HepG2 (cell line): ENCODE measurements at regions not wholly inside any gene's neighbourhood (a gene's known extent, or its start where the extent isn't known, plus 50 kb on each side); places are given as distances from the start of the nearest gene placed in this dataset.

Experiments
- ATAC-seq: fragments of 200-7000 bp; cut with Tn5 transposase; 3 replicates; pipeline ENCODE4 v1.9.1; 2020; ENCODE audit warnings: mild to moderate bottlenecking, moderate library complexity
- BruUV-seq: library from RNA; stranded (reverse); fragments of 400-500 nt; replicated peaks from 2 replicates; lab custom pipeline; 2021; lab: Mats Ljungman, UMichigan
- CTCF ChIA-PET: fragments of 300-600 bp; formaldehyde crosslinking; extraction: SDS; loops from one replicate; lab custom pipeline; 2021; ENCODE audit warnings: low total read pairs, inconsistent platforms, low intra/inter-chr PET ratio; lab: Yijun Ruan, JAX
- POLR2A ChIA-PET: fragments of 350-600 bp; sonication (Branson Sonifier 250); formaldehyde crosslinking; loops from one replicate; lab custom pipeline; 2020; ENCODE audit warnings: antibody characterized with exemption, inconsistent platforms; lab: Yijun Ruan, JAX
- DNase-seq: peaks from one replicate; pipeline ENCODE4 v3.0.0-alpha.2; 2015; ENCODE audit warnings: low spot score
- FAIRE-seq: peaks from 3 replicates; lab custom pipeline; 2011; peaks lifted over from hg19 to GRCh38; lab: Jason Lieb, UNC
- H2AFZ ChIP-seq: one replicate; pipeline ENCODE4 v1.6.1; 2011; ENCODE audit warnings: low read length, inconsistent platforms
- H3K27ac ChIP-seq: fragments of 300-600 bp; 3 replicates; pipeline ENCODE4 v1.8.0; 2011; ENCODE audit warnings: mixed run types, mild to moderate bottlenecking, mixed read lengths, low read length, inconsistent platforms; ENCODE audit not compliant: insufficient read depth; ENCODE audit errors: extremely low read length
- H3K27me3 ChIP-seq, 2 experiments: fragments of 200-600 bp in 1 of 2; 2 replicates in 1 of 2; 3 replicates in 1 of 2; pipeline versions ENCODE4 v1.6.0 to v1.8.0; 2011; ENCODE audit warnings: low read length in 2 of 2, mild to moderate bottlenecking in 2 of 2, moderate library complexity in 2 of 2, inconsistent platforms in 1 of 2; ENCODE audit not compliant: insufficient read depth in 2 of 2, control insufficient read depth in 1 of 2
- H3K36me3 ChIP-seq, 2 experiments: fragments of 200-600 bp in 1 of 2; replicated peaks in 1 of 2; 2 replicates in 1 of 2; 3 replicates in 1 of 2; pipeline versions ENCODE4 v1.5.1 to v1.8.0; 2011; ENCODE audit warnings: low read length in 2 of 2, inconsistent platforms in 1 of 2; ENCODE audit not compliant: insufficient read depth in 2 of 2, control insufficient read depth in 1 of 2
- H3K4me1 ChIP-seq: 2 replicates; pipeline ENCODE4 v1.5.1; 2012; ENCODE audit warnings: low read length, inconsistent platforms; ENCODE audit not compliant: insufficient read depth
- H3K4me2 ChIP-seq: 2 replicates; pipeline ENCODE4 v1.6.0; 2011; ENCODE audit warnings: low read depth, low read length, inconsistent platforms
- H3K4me3 ChIP-seq, 3 experiments: fragments of 200-600 bp in 1 of 3; sonication (generic), shearing (Covaris generic) in 1 of 3; replicated peaks in 1 of 3; 2 replicates each; pipeline ENCODE4 v1.5.1; 2011 to 2016; ENCODE audit warnings: low read length in 3 of 3, inconsistent platforms in 2 of 3, low read depth in 2 of 3, mild to moderate bottlenecking in 2 of 3, control low read depth in 1 of 3, mixed read lengths in 1 of 3; ENCODE audit not compliant: insufficient read depth in 1 of 3
- H3K79me2 ChIP-seq: one replicate; pipeline ENCODE4 v1.6.1; 2011; ENCODE audit warnings: low read length, inconsistent platforms; ENCODE audit not compliant: insufficient read depth
- H3K9ac ChIP-seq: 2 replicates; pipeline ENCODE4 v1.6.0; 2011; ENCODE audit warnings: mild to moderate bottlenecking, low read depth, low read length, inconsistent platforms; ENCODE audit not compliant: insufficient read depth
- H3K9me3 ChIP-seq: 2 replicates; pipeline ENCODE4 v1.5.1; 2012; ENCODE audit warnings: mild to moderate bottlenecking, low read length
- H4K20me1 ChIP-seq: 2 replicates; pipeline ENCODE4 v1.6.0; 2011; ENCODE audit warnings: inconsistent platforms, mild to moderate bottlenecking, low read length, moderate library complexity; ENCODE audit not compliant: insufficient read depth
- CBFB ChIP-seq: sonication (generic); formaldehyde crosslinking; IDR thresholded peaks from 2 replicates; pipeline ENCODE4 v1.4.0; 2020; ENCODE audit warnings: missing genetic modification reagents
- ELF3 ChIP-seq: IDR thresholded peaks from 2 replicates; pipeline ENCODE4 v1.6.1; 2016; ENCODE audit warnings: missing genetic modification reagents, missing compliant biosample characterization
- FOSL2 ChIP-seq: sonication (generic); formaldehyde crosslinking; IDR thresholded peaks from 2 replicates; pipeline ENCODE4 v1.4.0; 2020; ENCODE audit warnings: missing genetic modification reagents
- JUN ChIP-seq: sonication (generic); formaldehyde crosslinking; IDR thresholded peaks from 2 replicates; pipeline ENCODE4 v1.4.0; 2020; ENCODE audit warnings: mild to moderate bottlenecking, missing genetic modification reagents
- MIER2 ChIP-seq: IDR thresholded peaks from 2 replicates; pipeline ENCODE4 v1.6.1; 2016; ENCODE audit warnings: missing biosample characterization, missing genetic modification reagents
- NFYC ChIP-seq: IDR thresholded peaks from 2 replicates; pipeline ENCODE4 v1.6.1; 2016; ENCODE audit warnings: missing genetic modification reagents, missing compliant biosample characterization
- PHB2 ChIP-seq: fragments of 450-650 bp; IDR thresholded peaks from 2 replicates; pipeline ENCODE4 v1.6.1; 2018; ENCODE audit not compliant: partially characterized antibody
- SMAD3 ChIP-seq: sonication (generic); formaldehyde crosslinking; IDR thresholded peaks from 2 replicates; pipeline ENCODE4 v1.4.0; 2020; ENCODE audit warnings: missing genetic modification reagents
- SMARCE1 ChIP-seq: fragments of 450-650 bp; IDR thresholded peaks from 2 replicates; pipeline ENCODE4 v1.6.1; 2017; ENCODE audit warnings: borderline replicate concordance
- ZFP90 ChIP-seq: sonication (generic); formaldehyde crosslinking; IDR thresholded peaks from 2 replicates; pipeline ENCODE4 v1.8.0; 2022; ENCODE audit warnings: missing genetic modification reagents, mild to moderate bottlenecking, inconsistent platforms, borderline replicate concordance
- ZFY ChIP-seq: sonication (generic); formaldehyde crosslinking; IDR thresholded peaks from 2 replicates; pipeline ENCODE4 v1.4.0; 2020; ENCODE audit warnings: missing genetic modification reagents
- ZNF256 ChIP-seq: sonication (generic); formaldehyde crosslinking; conservative IDR thresholded peaks from 2 replicates; pipeline ENCODE4 v1.4.0; 2020; ENCODE audit warnings: missing genetic modification reagents
- ZNF263 ChIP-seq: sonication (generic); formaldehyde crosslinking; IDR thresholded peaks from 2 replicates; pipeline ENCODE4 v1.4.0; 2020; ENCODE audit warnings: missing genetic modification reagents
- ZNF337 ChIP-seq: sonication (generic); formaldehyde crosslinking; IDR thresholded peaks from 2 replicates; pipeline ENCODE4 v1.5.1; 2020; ENCODE audit warnings: missing genetic modification reagents, low read depth, mild to moderate bottlenecking, borderline replicate concordance
- ZNF660 ChIP-seq: sonication (generic); formaldehyde crosslinking; IDR thresholded peaks from 2 replicates; pipeline ENCODE4 v1.5.1; 2020; ENCODE audit warnings: mild to moderate bottlenecking, low read depth, missing genetic modification reagents, borderline replicate concordance
- ZNF776 ChIP-seq: sonication (generic); formaldehyde crosslinking; IDR thresholded peaks from 2 replicates; pipeline ENCODE4 v1.4.0; 2020; ENCODE audit warnings: mild to moderate bottlenecking, missing genetic modification reagents
- WGBS: methylation state at CpG from one replicate; pipeline ENCODE4 v1.1.6; 2017; ENCODE audit warnings: low lambda C conversion rate; 5-methylcytosine and 5-hydroxymethylcytosine counted together
- in situ Hi-C: cut with HindIII; loops from 2 replicates; pipeline ENCODE4 v1.10.0; 2017; ENCODE audit warnings: low pct_unique_long_range_greater_than_20kb; ENCODE audit not compliant: extremely low pct_ligation_motif_present
- intact Hi-C: fragments of 100-400 bp; cut with micrococcal nuclease; formaldehyde crosslinking; loops from one replicate; pipeline ENCODE4 v1.10.0; 2022; ENCODE audit not compliant: unreplicated experiment
- TF ChIP-seq, protein P1 (sequence below): sonication (generic); formaldehyde crosslinking; IDR thresholded peaks from 2 replicates; pipeline ENCODE4 v1.5.1; 2020; ENCODE audit warnings: mild to moderate bottlenecking, missing genetic modification reagents, borderline replicate concordance
- TF ChIP-seq, protein P2 (sequence below): IDR thresholded peaks from 2 replicates; pipeline ENCODE4 v1.6.1; 2016
- TF ChIP-seq, protein P3 (sequence below): sonication (generic); formaldehyde crosslinking; IDR thresholded peaks from 2 replicates; pipeline ENCODE4 v1.5.0; 2020; ENCODE audit warnings: mild to moderate bottlenecking, missing genetic modification reagents
- TF ChIP-seq, protein P4 (sequence below), 2 experiments: sonication (generic) in 1 of 2; formaldehyde crosslinking in 1 of 2; IDR thresholded peaks; 2 replicates each; pipeline versions ENCODE4 v1.4.0 to v1.6.1; 2018 to 2020; ENCODE audit warnings: missing genetic modification reagents in 2 of 2, borderline replicate concordance in 1 of 2, low read depth in 1 of 2, mild to moderate bottlenecking in 1 of 2, missing biosample characterization in 1 of 2
- TF ChIP-seq, protein P5 (sequence below): IDR thresholded peaks from 2 replicates; pipeline ENCODE4 v1.6.1; 2016; ENCODE audit warnings: missing genetic modification reagents, missing compliant biosample characterization

DNA sequence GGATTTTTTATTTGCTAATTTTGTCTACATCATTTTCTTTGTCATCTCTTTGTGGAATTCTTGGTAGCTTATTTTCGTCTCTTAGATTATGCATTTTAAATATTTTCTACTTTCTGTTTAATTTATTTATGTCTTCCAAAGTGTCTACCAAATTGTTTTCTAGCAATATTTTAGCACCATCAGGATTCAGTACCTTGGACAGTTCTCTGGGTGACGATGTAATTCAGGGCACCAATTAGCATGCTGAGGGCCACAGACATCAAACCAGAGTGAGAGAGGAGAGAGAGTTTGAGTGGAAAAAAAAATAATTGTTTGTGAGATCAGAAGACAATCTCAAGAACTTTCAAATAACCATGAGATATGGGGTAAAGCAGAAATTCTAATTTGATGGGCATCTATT lies 169.8 kb upstream of the CXADR start:
- intact Hi-C loops = no loop called here
- no peak overlapping the region for H3K4me2 ChIP-seq
- BruUV-seq = no TSS peak
- DNase-seq (peak; percentile 32), FAIRE-seq (no peak), ATAC-seq (no peak)
- no peak overlapping the region for H2AFZ ChIP-seq
- ChIA-PET POLR2A (no interaction called here), CTCF (no interaction called here)
- no peaks in the 10 kb centered on the region for H3K9me3 ChIP-seq
- H3K4me1 ChIP-seq = peaks cover 5% of the 10 kb centered on the region; the same call in 1 of the 2 replicates
- H3K79me2 ChIP-seq = no peaks in the 10 kb centered on the region
- WGBS = 0% methylated on average over 2 of the region's 2 CpGs
- H3K27me3 ChIP-seq = no peaks in the 10 kb centered on the region; a peak in 1 of 5 replicates
- in situ Hi-C loops = no loop called here
- H3K27ac ChIP-seq = no peak overlapping the region
- no peak overlapping the region for H3K4me3 ChIP-seq
- no peak overlapping the region for H3K9ac ChIP-seq
- H3K36me3 ChIP-seq = no peaks in the 10 kb centered on the region
- H4K20me1 ChIP-seq = no peaks in the 10 kb centered on the region
- TF ChIP-seq SMAD3 (CRISPR knock-in tag) = 0 out of 2 replicates have a peak, but pooled peaks have one; percentile 37
- TF ChIP-seq ZNF263 (CRISPR knock-in tag) = no peak
- no peak for TF ChIP-seq ZNF776 (CRISPR knock-in tag)
- peak; percentile 56 for TF ChIP-seq NFYC (CRISPR knock-in tag)
- no peak for TF ChIP-seq PHB2
- TF ChIP-seq, protein P1, sequence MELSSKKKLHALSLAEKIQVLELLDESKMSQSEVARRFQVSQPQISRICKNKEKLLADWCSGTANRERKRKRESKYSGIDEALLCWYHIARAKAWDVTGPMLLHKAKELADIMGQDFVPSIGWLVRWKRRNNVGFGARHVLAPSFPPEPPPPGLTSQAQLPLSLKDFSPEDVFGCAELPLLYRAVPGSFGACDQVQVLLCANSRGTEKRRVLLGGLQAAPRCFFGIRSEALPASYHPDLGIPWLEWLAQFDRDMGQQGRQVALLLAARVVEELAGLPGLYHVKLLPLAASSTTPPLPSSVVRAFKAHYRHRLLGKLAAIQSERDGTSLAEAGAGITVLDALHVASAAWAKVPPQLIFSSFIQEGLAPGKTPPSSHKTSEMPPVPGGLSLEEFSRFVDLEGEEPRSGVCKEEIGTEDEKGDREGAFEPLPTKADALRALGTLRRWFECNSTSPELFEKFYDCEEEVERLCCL (CRISPR knock-in tag) = no peak
- TF ChIP-seq, protein P2, sequence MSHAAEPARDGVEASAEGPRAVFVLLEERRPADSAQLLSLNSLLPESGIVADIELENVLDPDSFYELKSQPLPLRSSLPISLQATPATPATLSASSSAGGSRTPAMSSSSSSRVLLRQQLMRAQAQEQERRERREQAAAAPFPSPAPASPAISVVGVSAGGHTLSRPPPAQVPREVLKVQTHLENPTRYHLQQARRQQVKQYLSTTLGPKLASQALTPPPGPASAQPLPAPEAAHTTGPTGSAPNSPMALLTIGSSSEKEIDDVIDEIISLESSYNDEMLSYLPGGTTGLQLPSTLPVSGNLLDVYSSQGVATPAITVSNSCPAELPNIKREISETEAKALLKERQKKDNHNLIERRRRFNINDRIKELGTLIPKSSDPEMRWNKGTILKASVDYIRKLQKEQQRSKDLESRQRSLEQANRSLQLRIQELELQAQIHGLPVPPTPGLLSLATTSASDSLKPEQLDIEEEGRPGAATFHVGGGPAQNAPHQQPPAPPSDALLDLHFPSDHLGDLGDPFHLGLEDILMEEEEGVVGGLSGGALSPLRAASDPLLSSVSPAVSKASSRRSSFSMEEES (CRISPR knock-in tag) = peak; percentile 52; the same call in 1 of the 2 replicates
- TF ChIP-seq MIER2 (CRISPR knock-in tag) = peak; percentile 96
- TF ChIP-seq, protein P3, sequence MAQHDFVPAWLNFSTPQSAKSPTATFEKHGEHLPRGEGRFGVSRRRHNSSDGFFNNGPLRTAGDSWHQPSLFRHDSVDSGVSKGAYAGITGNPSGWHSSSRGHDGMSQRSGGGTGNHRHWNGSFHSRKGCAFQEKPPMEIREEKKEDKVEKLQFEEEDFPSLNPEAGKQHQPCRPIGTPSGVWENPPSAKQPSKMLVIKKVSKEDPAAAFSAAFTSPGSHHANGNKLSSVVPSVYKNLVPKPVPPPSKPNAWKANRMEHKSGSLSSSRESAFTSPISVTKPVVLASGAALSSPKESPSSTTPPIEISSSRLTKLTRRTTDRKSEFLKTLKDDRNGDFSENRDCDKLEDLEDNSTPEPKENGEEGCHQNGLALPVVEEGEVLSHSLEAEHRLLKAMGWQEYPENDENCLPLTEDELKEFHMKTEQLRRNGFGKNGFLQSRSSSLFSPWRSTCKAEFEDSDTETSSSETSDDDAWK (CRISPR knock-in tag) = no peak
- no peak for TF ChIP-seq JUN
- TF ChIP-seq, protein P4, sequence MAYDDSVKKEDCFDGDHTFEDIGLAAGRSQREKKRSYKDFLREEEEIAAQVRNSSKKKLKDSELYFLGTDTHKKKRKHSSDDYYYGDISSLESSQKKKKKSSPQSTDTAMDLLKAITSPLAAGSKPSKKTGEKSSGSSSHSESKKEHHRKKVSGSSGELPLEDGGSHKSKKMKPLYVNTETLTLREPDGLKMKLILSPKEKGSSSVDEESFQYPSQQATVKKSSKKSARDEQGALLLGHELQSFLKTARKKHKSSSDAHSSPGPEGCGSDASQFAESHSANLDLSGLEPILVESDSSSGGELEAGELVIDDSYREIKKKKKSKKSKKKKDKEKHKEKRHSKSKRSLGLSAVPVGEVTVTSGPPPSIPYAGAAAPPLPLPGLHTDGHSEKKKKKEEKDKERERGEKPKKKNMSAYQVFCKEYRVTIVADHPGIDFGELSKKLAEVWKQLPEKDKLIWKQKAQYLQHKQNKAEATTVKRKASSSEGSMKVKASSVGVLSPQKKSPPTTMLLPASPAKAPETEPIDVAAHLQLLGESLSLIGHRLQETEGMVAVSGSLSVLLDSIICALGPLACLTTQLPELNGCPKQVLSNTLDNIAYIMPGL (CRISPR knock-in tag; IDR thresholded peaks at IDR 0.05; ENCODE audit: borderline replicate concordance in 1 of 2, low read depth in 1 of 2) = no peak
- no peak for TF ChIP-seq CBFB
- TF ChIP-seq ZFP90 (CRISPR knock-in tag) = no peak
- TF ChIP-seq, protein P5, sequence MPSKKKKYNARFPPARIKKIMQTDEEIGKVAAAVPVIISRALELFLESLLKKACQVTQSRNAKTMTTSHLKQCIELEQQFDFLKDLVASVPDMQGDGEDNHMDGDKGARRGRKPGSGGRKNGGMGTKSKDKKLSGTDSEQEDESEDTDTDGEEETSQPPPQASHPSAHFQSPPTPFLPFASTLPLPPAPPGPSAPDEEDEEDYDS (CRISPR knock-in tag) = no peak
- TF ChIP-seq FOSL2 (CRISPR knock-in tag) = 0 out of 2 replicates have a peak, but pooled peaks have one; percentile 6
- 0 out of 2 replicates have a peak, but pooled peaks have one; percentile 19 for TF ChIP-seq ELF3 (CRISPR knock-in tag)
- no peak for TF ChIP-seq SMARCE1
- TF ChIP-seq ZFY (CRISPR knock-in tag) = no peak
- TF ChIP-seq ZNF337 (CRISPR knock-in tag) = no peak
- TF ChIP-seq ZNF256 = no peak
- no peak for TF ChIP-seq ZNF660 (CRISPR knock-in tag)
